Activated naive CD4-positive, alpha-beta T cell treated with Interleukin-2 at 50 U/mL for 16 hours (primary cell): ENCODE measurements at regions not wholly inside any gene's neighbourhood (a gene's known extent, or its start where the extent isn't known, plus 50 kb on each side); places are given as distances from the start of the nearest gene placed in this dataset.

Experiments
- DNase-seq: peaks from one replicate; pipeline ENCODE4 v3.0.0-alpha.2; 2020

GRCh38 chr4:165678236-165678935 is 194.7 kb upstream of the TLL1 start:
- no peak for DNase-seq

- no peak for DNase-seq
These were observed 194.1 kb upstream of the TLL1 start for GRCh38 chr4:165678936-165679325.

- no peak for DNase-seq
These were observed 192.2 kb upstream of the TLL1 start for GRCh38 chr4:165680821-165681220.

- no peak for DNase-seq
These were observed 190.4 kb upstream of the TLL1 start for GRCh38 chr4:165682611-165683010.

GRCh38 chr4:165684177-165684805 is 188.7 kb upstream of the TLL1 start:
- DNase-seq = no peak

GRCh38 chr4:165686756-165687155 is 186.3 kb upstream of the TLL1 start:
- no peak for DNase-seq

- DNase-seq = no peak
These were observed 183.9 kb upstream of the TLL1 start for GRCh38 chr4:165689159-165689558.

GRCh38 chr4:165692082-165692481 is 181.0 kb upstream of the TLL1 start:
- DNase-seq = no peak

GRCh38 chr4:165698272-165698671 is 174.8 kb upstream of the TLL1 start:
- no peak for DNase-seq

- no peak for DNase-seq
These were observed 174.0 kb upstream of the TLL1 start for GRCh38 chr4:165699055-165699454.

GRCh38 chr4:165700855-165701254 is 172.2 kb upstream of the TLL1 start:
- no peak for DNase-seq

GRCh38 chr4:165707128-165707527 is 165.9 kb upstream of the TLL1 start:
- DNase-seq = no peak

GRCh38 chr4:165709516-165709915 is 163.5 kb upstream of the TLL1 start:
- no peak for DNase-seq

GRCh38 chr4:165709973-165710526 is 163.0 kb upstream of the TLL1 start:
- DNase-seq = no peak

GRCh38 chr4:165711436-165711835 is 161.6 kb upstream of the TLL1 start:
- DNase-seq = no peak

GRCh38 chr4:165711912-165712311 is 161.1 kb upstream of the TLL1 start:
- no peak for DNase-seq

- no peak for DNase-seq
These were observed 158.4 kb upstream of the TLL1 start for GRCh38 chr4:165714650-165715049.

GRCh38 chr4:165715211-165715610 is 157.8 kb upstream of the TLL1 start:
- no peak for DNase-seq

- DNase-seq = no peak
These were observed 157.0 kb upstream of the TLL1 start for GRCh38 chr4:165715989-165716388.

GRCh38 chr4:165716472-165716871 is 156.6 kb upstream of the TLL1 start:
- DNase-seq = no peak

- DNase-seq = no peak
These were observed 154.4 kb upstream of the TLL1 start for GRCh38 chr4:165718660-165719059.

GRCh38 chr4:165720411-165721082 is 152.5 kb upstream of the TLL1 start:
- no peak for DNase-seq

GRCh38 chr4:165721815-165722214 is 151.2 kb upstream of the TLL1 start:
- no peak for DNase-seq
